SK-MEL-5 (cell line): ENCODE measurements at regions not wholly inside any gene's neighbourhood (a gene's known extent, or its start where the extent isn't known, plus 50 kb on each side); places are given as distances from the start of the nearest gene placed in this dataset.

ENCODE experiments used
- DNase-seq: peaks from one replicate; pipeline ENCODE4 v3.0.0-alpha.2; 2016; ENCODE audit warnings: low read depth, low spot score
- in situ Hi-C: cut with HindIII; loops from 2 replicates; pipeline ENCODE4 v1.10.0; 2016; ENCODE audit warnings: low sequenced_read_pairs, high pct_unique_total_duplicates, low pct_unique_long_range_greater_than_20kb

DNA sequence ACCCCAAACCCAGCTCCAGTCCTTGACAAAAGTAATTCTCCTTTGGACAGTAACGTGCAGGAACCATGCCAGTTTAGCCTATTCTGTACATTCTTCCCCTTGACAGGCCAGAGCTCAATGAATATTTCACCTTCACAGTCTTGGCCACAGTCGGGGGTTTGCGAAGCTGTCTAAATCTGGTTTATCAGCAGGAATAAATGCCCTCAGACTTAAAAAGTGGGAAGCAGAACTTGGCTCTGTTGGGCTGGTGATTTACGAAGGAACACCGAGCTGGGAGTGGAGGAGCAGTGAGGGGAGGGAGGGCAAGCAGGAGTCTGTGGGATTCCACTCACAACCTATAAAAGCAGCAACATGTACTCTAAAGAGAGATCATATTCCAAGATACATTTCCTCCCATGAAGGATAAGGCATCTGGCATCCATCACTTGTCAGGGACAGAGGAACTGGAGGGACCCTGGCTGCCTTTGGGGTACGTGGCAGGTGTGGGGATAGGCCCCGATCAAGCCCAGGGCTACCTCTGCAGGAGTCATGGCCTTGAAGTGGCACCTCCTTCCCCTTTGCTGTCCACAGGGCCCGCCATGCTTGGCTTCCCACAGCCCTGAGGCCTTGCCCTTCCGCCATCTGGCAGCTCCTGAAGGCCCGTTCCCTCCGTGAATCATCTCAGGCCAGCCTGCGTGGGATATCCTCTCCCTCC, 154.3 kb downstream of the ADAMTS15 start:
- DNase-seq: no peak
- in situ Hi-C loops: no loop called here

DNA sequence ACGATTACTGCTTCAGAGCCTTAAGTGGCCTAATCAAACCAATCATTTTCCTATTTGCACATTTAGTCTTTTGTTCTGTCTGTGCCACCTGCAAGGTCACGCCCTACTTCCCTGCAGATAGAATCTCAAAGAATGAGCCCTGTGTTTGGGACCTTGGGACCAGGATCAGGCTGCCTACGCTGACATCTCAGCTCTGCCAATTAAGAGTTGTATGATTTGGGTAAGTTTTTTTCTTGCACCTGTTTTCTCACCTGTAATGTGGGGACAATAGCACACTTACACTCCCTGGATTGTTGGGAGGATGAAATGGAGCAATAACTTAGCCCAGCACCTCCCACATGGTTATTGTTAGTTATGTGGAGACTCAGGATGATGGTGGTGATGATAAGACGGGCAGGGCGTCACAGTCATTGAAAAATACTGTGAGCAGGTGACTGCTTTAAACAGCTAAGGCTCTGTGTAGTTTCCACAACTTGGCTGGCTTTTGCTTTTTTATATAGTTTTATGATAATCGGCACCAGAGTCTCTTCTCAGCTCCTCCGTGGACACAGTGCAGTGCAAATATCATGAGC, 155.0 kb downstream of the ADAMTS15 start:
- in situ Hi-C loops: no loop called here
- DNase-seq: no peak

DNA sequence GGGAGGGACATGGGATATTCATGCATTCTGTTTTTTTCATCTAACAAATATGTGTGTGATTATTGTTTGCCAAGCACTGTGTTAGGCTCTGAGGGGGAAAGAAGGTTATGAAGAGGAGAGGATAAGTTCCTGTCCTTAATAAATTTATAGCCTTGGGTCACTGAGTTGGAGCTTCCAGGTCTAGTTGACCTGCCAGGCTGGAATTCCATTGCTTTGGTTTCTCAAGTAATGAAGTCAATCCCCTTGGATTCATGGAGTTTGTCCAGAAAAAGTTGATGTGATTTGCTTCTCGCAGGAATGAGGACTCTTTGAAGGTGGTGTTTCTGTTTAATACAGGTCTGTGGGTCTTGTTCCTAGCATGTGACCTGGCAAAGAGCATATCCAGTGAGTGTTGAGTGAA, 156.2 kb downstream of the ADAMTS15 start:
- DNase-seq: no peak
- in situ Hi-C loops: no loop called here

DNA sequence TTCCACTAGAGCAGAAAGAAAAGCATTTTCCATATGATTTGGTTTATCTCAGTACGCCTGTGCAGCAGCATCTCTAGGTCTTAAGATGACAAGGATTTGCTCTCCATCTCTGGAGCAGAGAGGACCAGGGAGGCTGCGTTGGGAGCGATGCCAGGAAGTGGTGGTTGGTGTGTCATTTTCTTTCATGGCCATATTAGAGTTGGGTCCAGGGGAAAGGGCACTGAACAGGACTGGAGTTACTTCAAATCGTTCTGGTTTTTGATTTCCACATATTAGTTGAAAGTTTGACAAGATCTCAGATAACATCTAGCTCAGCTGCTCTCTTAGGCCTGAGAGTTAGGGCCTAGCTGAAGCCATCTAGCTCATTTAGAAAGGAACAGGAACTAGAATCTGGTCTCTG, 157.7 kb downstream of the ADAMTS15 start:
- no peak for DNase-seq
- in situ Hi-C loops: no loop called here

DNA sequence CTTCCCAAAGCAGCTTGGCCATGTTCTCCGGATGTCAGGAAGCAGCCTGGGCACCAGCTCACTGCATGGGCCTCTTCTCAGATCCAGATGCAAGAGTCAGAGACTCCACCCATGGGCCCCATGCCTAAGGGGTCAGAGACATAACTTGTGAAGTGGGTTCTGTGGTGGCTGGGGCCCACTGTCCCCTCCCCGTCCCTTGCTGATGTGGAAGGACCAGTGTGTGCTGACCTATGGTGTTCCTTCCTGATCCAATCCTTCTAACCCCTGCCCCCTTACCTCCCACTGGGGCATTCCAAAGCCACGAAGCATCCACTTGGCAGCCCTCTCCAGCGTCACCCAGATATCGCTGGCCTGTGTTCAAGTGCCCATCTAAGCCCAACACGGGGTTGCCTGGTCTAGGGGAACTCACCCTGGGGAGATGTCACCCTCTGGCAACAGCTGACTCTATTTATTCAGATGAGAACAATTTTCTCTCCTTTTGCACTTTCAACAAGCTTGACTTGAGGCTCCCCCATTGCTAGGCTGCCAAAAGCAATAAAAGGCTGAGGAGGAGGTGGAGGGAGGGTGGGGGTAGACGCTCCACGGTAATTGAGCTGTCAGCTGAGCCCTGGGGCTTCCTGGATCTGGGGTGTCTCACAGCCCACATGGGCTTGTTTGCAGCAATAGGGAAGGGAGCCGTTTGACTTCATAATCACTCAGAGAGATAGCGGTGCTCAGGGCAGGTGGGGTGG, 158.5 kb downstream of the ADAMTS15 start:
- in situ Hi-C loops: no loop called here
- no peak for DNase-seq

DNA sequence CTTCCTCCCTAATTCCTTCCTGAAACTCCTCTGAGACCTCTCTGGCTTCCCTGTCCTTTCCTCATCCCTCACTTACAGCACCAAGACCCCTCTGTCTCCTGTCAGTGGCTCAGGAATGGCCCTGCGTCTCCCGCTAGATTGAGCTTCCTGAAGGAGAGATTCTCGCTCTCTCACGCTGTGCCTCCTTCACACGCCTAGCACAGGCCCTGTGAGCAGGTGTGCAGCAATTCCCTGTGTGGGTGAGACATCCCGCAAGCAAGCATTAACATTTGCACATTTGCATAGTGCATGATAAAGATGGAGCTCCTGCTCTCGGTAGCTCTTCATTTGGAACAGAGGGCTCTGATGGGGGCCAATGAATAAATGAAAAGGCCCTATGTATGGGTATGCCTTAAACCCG, 159.8 kb downstream of the ADAMTS15 start:
- no peak for DNase-seq
- in situ Hi-C loops: no loop called here

DNA sequence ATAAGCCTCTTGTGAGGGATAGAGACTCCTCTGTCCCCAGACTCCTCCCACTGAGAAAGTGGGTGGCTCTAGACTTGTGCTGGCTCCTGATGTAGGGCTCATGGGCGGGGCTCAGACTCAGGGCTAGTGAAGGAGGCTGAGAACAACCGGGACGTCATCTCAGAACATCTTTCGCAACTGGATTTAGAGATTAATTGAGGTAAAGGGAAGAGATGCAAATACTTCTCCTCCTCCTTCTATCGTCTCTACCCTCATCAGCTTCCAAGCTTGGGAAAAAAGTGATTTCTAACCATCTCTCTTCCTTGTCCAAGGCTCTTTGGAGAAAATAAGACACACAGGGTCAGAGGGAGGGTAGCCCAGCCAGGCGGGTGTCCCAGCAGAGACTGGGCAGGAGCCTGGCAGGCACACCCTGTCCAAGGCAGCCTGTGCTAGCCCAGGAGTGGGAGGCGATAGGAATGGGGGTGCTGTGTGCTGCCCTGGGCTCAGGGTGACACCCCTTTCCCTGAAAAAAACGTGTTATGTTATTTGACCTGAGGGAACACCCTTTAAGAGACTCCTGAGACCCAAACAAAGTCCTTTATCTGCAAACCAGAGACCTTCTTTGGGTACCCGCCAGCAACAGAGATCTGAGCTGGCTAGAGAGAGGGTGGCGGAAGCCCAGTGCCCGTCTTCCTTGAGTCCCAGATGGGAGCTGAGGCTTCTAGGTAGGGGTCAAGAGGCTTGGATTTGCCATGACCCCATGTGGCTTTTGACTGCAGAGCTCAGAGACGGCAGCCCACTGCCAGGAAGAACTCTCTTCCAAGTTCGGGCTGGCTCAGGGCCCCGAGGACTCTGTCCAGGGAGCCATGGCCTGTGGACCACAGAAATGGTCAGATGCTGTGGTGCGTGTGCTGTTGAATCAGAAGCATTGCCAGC, 160.9 kb downstream of the ADAMTS15 start:
- in situ Hi-C loops: no loop called here
- peak; percentile 36 for DNase-seq

DNA sequence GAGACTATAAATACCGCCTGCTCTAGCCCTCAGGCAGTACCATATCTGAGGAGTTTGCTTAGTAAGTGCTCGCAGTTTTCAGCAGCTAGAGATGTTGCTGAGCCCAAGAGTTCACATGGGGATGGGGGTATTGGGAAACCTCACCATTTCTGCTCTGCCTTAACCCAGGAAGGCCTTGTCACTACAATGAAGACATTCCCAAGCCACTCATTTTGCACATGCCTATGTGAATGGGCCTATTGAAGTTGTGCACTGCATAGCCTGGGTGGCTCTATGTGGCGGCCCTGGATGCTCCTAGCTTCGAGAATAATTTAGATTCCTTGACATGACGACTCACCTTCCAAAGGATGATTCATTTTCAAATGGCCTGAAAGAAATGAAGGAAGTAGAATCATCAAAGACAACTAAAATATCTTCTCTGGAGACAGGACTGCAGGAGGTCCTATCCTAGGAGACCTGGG, 163.4 kb downstream of the ADAMTS15 start:
- in situ Hi-C loops: no loop called here
- DNase-seq: no peak

DNA sequence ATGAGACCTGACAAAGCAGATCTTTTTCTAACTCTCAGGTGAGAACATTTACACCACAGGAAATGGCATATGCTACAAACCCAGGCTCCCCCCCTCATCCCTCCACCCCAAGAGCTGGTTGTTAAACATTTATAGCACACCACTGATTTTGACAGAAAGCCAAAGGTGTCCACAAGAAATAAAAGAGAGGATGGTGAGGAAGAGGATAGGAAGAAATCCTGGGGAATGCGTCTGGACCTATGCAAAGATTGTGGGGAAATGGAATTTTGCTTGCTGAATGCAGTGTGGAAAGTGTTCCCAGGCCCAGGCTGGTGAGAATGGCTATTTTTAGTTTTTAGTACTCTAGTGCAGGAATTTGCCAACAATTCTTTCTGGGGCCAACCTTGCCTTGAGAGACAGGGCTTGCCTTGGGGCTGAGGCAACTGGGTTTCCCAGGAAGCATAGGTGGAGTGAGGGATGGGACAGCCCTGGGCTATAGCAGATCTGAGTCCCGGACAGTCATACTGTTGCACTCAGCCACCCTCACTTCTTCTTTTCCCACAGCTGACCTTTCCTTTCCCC, 163.9 kb downstream of the ADAMTS15 start:
- DNase-seq: no peak
- in situ Hi-C loops: no loop called here

DNA sequence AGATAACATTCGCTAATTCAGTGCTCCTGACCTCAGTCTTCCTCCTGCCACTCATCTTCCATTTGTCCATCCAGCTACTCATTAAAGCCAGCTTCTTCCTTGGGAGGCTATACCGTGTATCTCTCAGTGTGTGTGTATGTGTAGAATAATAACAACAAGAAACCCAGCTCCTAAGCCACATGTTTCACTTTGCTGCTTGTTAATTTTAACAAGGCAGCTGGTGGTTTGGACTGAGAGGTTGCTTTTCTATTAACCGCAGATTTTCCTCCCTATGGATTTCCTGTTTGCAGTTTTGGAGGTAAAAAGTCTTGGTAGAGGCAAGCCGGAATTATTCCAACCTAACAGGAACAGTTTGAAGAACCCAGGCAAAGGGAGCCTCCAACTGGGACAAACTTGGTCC, 165.0 kb downstream of the ADAMTS15 start:
- no peak for DNase-seq
- in situ Hi-C loops: no loop called here

DNA sequence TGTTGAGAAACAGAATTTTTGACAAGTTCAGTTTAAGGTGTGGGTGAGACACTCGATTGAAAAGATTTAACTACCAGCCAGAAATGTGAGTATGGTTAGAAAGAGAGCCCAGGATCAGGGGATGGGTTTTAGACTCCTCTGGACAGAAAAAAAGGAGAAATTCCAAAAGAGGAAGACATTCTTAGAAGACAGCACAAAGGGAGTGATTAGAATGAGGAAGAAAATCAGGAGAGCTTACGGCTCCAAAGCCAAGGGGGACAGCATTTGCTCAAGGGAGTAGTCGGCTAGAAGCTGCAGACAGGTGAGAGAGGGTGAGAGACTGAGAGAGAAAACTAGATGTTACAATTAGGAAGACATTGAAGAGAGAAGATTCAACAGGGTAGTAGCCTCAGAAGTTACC, 166.1 kb downstream of the ADAMTS15 start:
- in situ Hi-C loops: no loop called here

DNA sequence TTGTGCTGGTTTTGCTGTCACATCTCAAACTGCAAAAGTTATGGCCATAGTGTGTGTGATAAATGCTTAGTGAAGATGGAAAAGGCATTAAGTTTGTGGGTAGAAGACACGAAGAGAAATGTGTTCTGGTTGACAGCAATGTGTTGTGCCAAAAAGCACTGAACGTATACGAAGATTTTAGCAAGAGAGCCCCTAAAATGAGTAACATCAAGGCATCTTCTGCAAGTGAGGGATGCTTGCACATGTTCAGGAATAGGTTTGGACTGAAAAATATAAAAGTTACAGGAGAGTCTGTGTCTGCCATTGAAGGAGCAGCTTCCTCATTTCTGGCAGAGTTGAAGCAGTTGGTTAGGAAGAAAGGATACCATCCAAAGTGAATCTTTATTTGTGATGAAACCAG, 167.1 kb downstream of the ADAMTS15 start:
- in situ Hi-C loops: no loop called here
- no peak for DNase-seq

More for the DNA sequence above, 166.1 kb downstream of the ADAMTS15 start:
- DNase-seq: no peak

DNA sequence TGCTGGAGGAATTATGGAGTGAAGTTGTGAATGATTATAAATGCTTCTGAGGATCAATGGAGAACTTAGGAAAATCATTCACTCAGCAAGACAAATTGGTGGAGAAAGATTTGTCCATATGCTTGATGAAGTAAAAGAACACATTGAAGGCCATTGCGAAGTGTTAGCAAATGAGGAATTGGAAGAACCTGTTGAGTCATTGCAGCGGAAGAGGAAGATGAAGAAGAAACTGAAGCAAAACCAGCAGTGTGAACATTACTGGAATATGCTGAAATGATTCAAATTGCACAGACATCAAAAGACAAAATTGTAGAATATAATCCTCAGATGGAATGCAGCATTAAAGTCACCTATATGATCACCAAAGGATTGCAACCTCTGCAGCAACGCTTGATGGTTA, 168.1 kb downstream of the ADAMTS15 start:
- no peak for DNase-seq

DNA sequence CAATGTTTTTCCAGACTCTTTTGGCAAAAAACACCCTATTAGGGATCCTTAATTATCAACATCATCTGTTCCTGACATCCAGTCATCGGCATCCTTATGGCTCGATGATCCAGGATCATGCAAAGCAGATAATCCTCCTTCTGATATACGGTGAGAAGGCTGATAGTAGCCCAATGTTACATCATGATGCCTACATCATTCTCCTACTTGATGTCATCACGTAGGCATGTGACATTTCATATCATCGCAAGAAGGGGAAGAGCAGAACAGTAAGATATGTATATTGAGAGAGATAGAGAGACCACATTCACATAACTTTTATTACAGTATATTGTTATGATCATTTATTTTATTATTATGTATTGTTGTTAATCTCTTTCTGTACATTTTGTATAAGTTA, 168.6 kb downstream of the ADAMTS15 start:
- DNase-seq: no peak
- in situ Hi-C loops: no loop called here

More for the DNA sequence above, 168.1 kb downstream of the ADAMTS15 start:
- in situ Hi-C loops: no loop called here

DNA sequence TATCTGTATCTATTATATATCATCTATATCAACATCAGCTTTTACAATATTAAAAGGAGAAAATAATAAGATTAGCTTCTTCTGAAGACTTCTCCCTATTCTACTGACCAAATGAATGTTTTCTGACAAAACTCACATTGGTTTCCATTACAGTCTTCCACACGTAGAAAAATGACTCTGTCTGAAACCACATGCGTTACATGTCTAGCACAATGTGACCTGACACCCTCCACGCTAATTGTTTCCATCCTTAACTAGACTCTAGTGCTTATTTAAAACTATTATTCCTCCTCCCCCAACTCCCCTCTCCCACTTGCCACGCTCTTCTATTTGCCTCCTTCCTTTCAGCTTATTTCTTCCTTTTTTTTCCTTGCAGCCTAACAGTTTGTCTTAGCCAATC, 172.1 kb downstream of the ADAMTS15 start:
- DNase-seq: no peak
- in situ Hi-C loops: no loop called here

DNA sequence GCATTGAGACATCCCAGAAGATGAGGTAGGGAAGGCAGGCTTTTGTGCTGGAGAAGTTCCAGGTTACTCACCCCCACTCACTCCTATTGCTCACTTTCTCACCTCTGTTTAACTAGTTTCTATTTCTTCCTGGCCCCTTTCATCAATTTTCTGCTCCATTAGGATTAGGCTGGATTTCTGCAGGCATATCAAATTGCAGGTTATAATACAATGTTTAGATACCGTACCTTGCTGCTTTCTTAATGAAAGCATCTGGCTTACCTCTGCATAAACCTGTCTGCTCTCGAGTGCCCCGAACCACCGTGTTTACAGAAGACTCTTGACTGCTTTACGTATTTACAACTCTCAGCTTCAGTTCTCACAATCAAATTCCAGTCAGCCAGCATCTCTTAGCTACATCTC, 173.7 kb downstream of the ADAMTS15 start:
- no peak for DNase-seq
- in situ Hi-C loops: no loop called here

DNA sequence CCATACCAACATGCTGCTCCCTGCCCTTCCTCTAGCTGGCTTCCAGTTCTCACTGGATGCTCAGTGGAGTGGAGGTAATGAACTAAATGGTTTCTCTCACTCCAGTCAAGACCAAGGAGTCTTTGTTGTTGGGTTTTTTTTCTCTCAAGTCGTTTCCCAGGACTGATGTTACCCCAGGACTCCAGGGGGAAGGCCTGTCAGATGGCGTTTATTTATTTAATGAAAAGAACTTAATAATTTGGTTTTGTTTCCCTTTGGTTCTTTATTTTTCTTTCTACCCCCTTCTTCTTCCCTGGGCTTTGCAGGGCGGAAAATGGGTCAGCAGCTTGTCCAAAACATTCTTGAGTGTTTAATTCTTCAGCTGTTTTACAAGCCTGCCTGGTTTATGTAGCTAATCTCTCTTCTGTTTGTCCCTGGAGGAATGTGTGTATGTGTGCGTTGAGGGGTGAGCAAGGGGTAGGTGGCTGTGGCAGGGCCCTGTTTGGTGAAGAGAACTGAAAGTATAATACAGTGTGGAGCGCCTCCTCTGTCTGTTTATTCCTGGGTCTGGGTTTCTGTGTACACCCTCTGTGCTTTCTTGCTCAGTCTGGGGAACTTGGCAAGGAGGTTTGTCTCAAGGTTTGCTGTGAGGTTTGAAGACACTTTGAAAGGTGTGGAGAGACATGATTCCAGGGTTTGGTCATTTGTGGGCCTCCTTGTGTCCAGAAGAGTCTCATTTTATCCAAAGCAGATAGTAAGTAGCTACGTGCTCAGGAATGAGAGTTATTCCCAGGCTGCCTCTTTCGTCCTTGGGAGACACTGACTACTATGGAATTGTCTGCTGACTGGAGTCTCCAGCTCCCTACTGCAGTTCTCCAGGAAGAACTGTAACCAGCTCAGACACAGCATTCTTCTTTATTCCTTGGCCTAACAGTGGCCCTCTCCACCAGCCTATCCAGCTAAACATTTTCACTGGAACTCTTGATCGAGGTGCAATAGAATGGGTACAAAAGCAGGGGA, 175.5 kb downstream of the ADAMTS15 start:
- DNase-seq: no peak
- in situ Hi-C loops: no loop called here
